Breast epithelium (tissue), 3 donors: ENCODE measurements at regions not wholly inside any gene's neighbourhood (a gene's known extent, or its start where the extent isn't known, plus 50 kb on each side); places are given as distances from the start of the nearest gene placed in this dataset.

Source experiments
- POLR2A ChIP-seq: fragments of 450-650 bp; IDR thresholded peaks from one replicate; pipeline ENCODE4 v1.6.1; 2016; ENCODE audit warnings: antibody characterized with exemption, mild to moderate bottlenecking, moderate library complexity
- TF ChIP-seq, protein P1 (sequence below), 3 donors: fragments of 450-650 bp; IDR thresholded peaks; one replicate each; pipeline ENCODE4 v1.5.1; 2016 to 2017; ENCODE audit warnings: antibody characterized with exemption in 3 of 3, mild to moderate bottlenecking in 3 of 3, moderate library complexity in 3 of 3

DNA sequence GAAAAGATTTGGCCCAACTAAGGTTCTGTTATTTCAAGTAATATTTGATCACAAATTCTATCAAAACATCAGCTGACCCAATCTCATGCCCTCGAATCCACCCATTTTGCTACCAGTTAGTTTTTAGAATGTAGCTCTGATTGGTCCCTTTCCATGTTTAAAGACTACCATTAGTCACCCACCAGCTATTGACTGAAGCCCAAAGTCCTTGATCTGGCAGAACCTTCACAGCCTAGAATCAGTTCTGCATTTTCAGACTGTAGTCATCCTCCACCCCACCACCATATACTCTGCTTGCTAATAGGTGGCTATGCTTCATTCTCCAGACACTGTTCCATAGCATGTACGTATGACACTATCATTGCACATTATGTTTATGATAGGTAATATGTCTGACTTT lies 182.2 kb upstream of the TARS1 start:
- TF ChIP-seq, protein P1, sequence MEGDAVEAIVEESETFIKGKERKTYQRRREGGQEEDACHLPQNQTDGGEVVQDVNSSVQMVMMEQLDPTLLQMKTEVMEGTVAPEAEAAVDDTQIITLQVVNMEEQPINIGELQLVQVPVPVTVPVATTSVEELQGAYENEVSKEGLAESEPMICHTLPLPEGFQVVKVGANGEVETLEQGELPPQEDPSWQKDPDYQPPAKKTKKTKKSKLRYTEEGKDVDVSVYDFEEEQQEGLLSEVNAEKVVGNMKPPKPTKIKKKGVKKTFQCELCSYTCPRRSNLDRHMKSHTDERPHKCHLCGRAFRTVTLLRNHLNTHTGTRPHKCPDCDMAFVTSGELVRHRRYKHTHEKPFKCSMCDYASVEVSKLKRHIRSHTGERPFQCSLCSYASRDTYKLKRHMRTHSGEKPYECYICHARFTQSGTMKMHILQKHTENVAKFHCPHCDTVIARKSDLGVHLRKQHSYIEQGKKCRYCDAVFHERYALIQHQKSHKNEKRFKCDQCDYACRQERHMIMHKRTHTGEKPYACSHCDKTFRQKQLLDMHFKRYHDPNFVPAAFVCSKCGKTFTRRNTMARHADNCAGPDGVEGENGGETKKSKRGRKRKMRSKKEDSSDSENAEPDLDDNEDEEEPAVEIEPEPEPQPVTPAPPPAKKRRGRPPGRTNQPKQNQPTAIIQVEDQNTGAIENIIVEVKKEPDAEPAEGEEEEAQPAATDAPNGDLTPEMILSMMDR (IDR thresholded peaks at IDR 0.05): no peak
- no peak for TF ChIP-seq POLR2A
